Common myeloid progenitor, CD34-positive (primary cell): ENCODE measurements at regions not wholly inside any gene's neighbourhood (a gene's known extent, or its start where the extent isn't known, plus 50 kb on each side); places are given as distances from the start of the nearest gene placed in this dataset.

Experiments
- CTCF ChIA-PET: fragments of 350-600 bp; sonication (Branson Sonifier 250); formaldehyde crosslinking; loops from one replicate; lab custom pipeline; 2021; ENCODE audit warnings: antibody characterized with exemption; lab: Charles Lee
- POLR2A ChIA-PET: fragments of 350-600 bp; sonication (Branson Sonifier 250); formaldehyde crosslinking; loops from one replicate; lab custom pipeline; 2021; ENCODE audit warnings: antibody characterized with exemption; lab: Charles Lee
- DNase-seq, 3 donors: peaks; one replicate each; pipeline versions ENCODE4 v3.0.0 to v3.0.0-alpha.2; 2013
- H3K27ac ChIP-seq, 2 experiments: 1 replicate in 1 of 2; 2 replicates in 1 of 2; pipeline ENCODE4 v1.7.0; 2013; ENCODE audit warnings: inconsistent platforms in 2 of 2, low read length in 2 of 2, mild to moderate bottlenecking in 2 of 2, low read depth in 1 of 2, moderate library complexity in 1 of 2; ENCODE audit not compliant: severe bottlenecking in 2 of 2, insufficient read depth in 1 of 2, poor library complexity in 1 of 2
- H3K27me3 ChIP-seq, 5 experiments: replicated peaks in 2 of 5; 1 replicate in 3 of 5; 2 replicates in 2 of 5; pipeline versions ENCODE4 v1.6.1 to v1.7.0; 2013; ENCODE audit warnings: low read length in 4 of 5, mild to moderate bottlenecking in 2 of 5, moderate library complexity in 2 of 5, inconsistent platforms in 1 of 5; ENCODE audit not compliant: insufficient read depth in 5 of 5, control insufficient read depth in 4 of 5
- H3K36me3 ChIP-seq, 4 experiments: 1 replicate in 2 of 4; 2 replicates in 2 of 4; pipeline versions ENCODE4 v1.6.1 to v1.7.0; 2013; ENCODE audit warnings: low read length in 3 of 4, control low read depth in 1 of 4, mild to moderate bottlenecking in 1 of 4; ENCODE audit not compliant: control insufficient read depth in 4 of 4, insufficient read depth in 4 of 4
- H3K4me1 ChIP-seq, 4 experiments: 1 replicate in 3 of 4; 2 replicates in 1 of 4; pipeline versions ENCODE4 v1.6.1 to v1.7.1; 2013; ENCODE audit warnings: low read length in 3 of 4, mild to moderate bottlenecking in 3 of 4, control low read depth in 1 of 4, inconsistent platforms in 1 of 4, moderate library complexity in 1 of 4; ENCODE audit not compliant: control insufficient read depth in 4 of 4, insufficient read depth in 4 of 4; ENCODE audit errors: control extremely low read depth in 1 of 4
- H3K4me3 ChIP-seq, 7 experiments: 1 replicate in 4 of 7; 2 replicates in 3 of 7; pipeline versions ENCODE4 v1.5.1 to v1.7.0; 2013; ENCODE audit warnings: mild to moderate bottlenecking in 7 of 7, low read length in 6 of 7, moderate library complexity in 6 of 7, inconsistent platforms in 2 of 7, low read depth in 2 of 7, control low read depth in 1 of 7; ENCODE audit not compliant: insufficient read depth in 4 of 7, control insufficient read depth in 1 of 7; ENCODE audit errors: extremely low read depth in 1 of 7
- H3K9me3 ChIP-seq, 5 experiments: 1 replicate in 4 of 5; 2 replicates in 1 of 5; pipeline versions ENCODE4 v1.6.1 to v1.7.1; 2013; ENCODE audit warnings: low read length in 4 of 5, mild to moderate bottlenecking in 2 of 5, inconsistent platforms in 1 of 5, low read depth in 1 of 5, moderate library complexity in 1 of 5; ENCODE audit not compliant: control insufficient read depth in 4 of 5, insufficient read depth in 2 of 5; ENCODE audit errors: control extremely low read depth in 1 of 5
- WGBS: methylation state at CpG from one replicate; pipeline ENCODE4 v1.1.5; 2013; ENCODE audit not compliant: insufficient coverage; 5-methylcytosine and 5-hydroxymethylcytosine counted together

GRCh38 chr2:8219631-8220355 is 462.1 kb upstream of the ID2 start:
- Histone ChIP-seq H3K4me3 (no peak overlapping the region), H3K27me3 (no peaks in the 10 kb centered on the region), H3K27ac (no peak overlapping the region), H3K36me3 (no peaks in the 10 kb centered on the region), H3K9me3 (no peaks in the 10 kb centered on the region), H3K4me1 (no peaks in the 10 kb centered on the region)
- CTCF ChIA-PET, result interaction anchor here (0.9 kb wide), 1 partner anchor 12 kb away, joined by 3 read pairs; no protein-coding TSS in a partner anchor
- DNase-seq, result no peak
- 98% methylated on average over 16 of the region's 22 CpGs for WGBS
- POLR2A ChIA-PET, result no interaction called here

GRCh38 chr2:8222979-8223694 is 458.7 kb upstream of the ID2 start:
- ChIA-PET POLR2A (interaction anchor here (0.7 kb wide), 1 partner anchor 9 kb away, joined by 3 read pairs; no protein-coding TSS in a partner anchor), CTCF (no interaction called here)
- H3K4me1 ChIP-seq, result no peaks in the 10 kb centered on the region
- H3K27ac ChIP-seq, result no peak overlapping the region
- no peak overlapping the region for H3K4me3 ChIP-seq
- H3K27me3 ChIP-seq, result no peaks in the 10 kb centered on the region
- DNase-seq, result no peak
- H3K36me3 ChIP-seq, result no peaks in the 10 kb centered on the region
- 98% methylated on average over 5 of the region's 9 CpGs for WGBS
- no peaks in the 10 kb centered on the region for H3K9me3 ChIP-seq

- H3K9me3 ChIP-seq, result no peaks in the 10 kb centered on the region
- H3K27ac ChIP-seq, result no peak overlapping the region
- ChIA-PET POLR2A (interaction anchor here (0.7 kb wide), 1 partner anchor 9 kb away, joined by 3 read pairs; no protein-coding TSS in a partner anchor), CTCF (no interaction called here)
- no peaks in the 10 kb centered on the region for H3K27me3 ChIP-seq
- DNase-seq, result no peak
- no peak overlapping the region for H3K4me3 ChIP-seq
- H3K4me1 ChIP-seq, result peaks cover 0 to 1% (median 0%) of the 10 kb centered on the region in 4 experiments
- over 99% methylated on average over 15 of the region's 18 CpGs for WGBS
- H3K36me3 ChIP-seq, result no peaks in the 10 kb centered on the region
These were observed 458.0 kb upstream of the ID2 start for GRCh38 chr2:8223695-8224346.

- Histone ChIP-seq H3K4me1 (peaks cover 0 to 9% (median 2%) of the 10 kb centered on the region in 4 experiments), H3K27ac (no peak overlapping the region), H3K9me3 (no peaks in the 10 kb centered on the region), H3K36me3 (no peaks in the 10 kb centered on the region), H3K4me3 (no peak overlapping the region), H3K27me3 (no peaks in the 10 kb centered on the region)
- DNase-seq, result no peak
- POLR2A ChIA-PET, result no interaction called here
- 96% methylated on average over 16 of the region's 16 CpGs for WGBS
- CTCF ChIA-PET, result no interaction called here
These were observed 457.3 kb upstream of the ID2 start for GRCh38 chr2:8224347-8225190.

GRCh38 chr2:8225266-8225665 is 456.6 kb upstream of the ID2 start:
- Histone ChIP-seq H3K4me3 (no peak overlapping the region), H3K9me3 (no peaks in the 10 kb centered on the region), H3K36me3 (no peaks in the 10 kb centered on the region), H3K27me3 (no peaks in the 10 kb centered on the region), H3K27ac (no peak overlapping the region), H3K4me1 (peaks cover 5 to 16% (median 8%) of the 10 kb centered on the region in 4 experiments)
- WGBS, result 86% methylated on average over 4 of the region's 5 CpGs
- POLR2A ChIA-PET, result no interaction called here
- CTCF ChIA-PET, result no interaction called here
- DNase-seq, result no peak

DNA sequence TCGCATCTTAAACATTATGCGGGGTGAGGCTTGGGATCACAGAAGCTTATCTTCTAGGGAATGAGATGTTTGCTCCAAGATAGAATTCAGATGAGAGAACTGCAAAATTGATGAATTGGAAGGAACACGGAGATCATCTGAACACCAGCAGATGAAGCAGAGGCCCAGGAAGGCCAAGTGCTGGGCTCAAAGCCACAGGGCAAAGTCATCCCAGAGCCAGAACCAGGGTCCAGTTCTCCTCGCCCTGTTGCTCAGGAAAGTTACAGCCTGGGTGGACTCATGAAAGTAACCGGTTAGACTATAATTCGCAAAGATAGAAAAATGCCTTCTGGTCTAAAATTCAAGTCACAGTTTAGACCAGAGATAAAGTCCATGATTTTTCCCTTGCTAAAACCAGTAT is 456.1 kb upstream of the ID2 start:
- CTCF ChIA-PET, result no interaction called here
- Histone ChIP-seq H3K27me3 (no peaks in the 10 kb centered on the region), H3K9me3 (no peaks in the 10 kb centered on the region), H3K4me3 (no peak overlapping the region), H3K27ac (no peak overlapping the region), H3K4me1 (peaks cover 8 to 21% (median 12%) of the 10 kb centered on the region in 4 experiments), H3K36me3 (no peaks in the 10 kb centered on the region)
- POLR2A ChIA-PET, result no interaction called here
- DNase-seq, result no peak
- 96% methylated on average over 6 of the region's 6 CpGs for WGBS
